SU-DHL-6 (cell line): ENCODE measurements at regions not wholly inside any gene's neighbourhood (a gene's known extent, or its start where the extent isn't known, plus 50 kb on each side); places are given as distances from the start of the nearest gene placed in this dataset.

Experiments
- H2AFZ ChIP-seq: fragments of 200-600 bp; sonication (generic); 2 replicates; pipeline ENCODE4 v1.6.1; 2014; ENCODE audit warnings: low read depth, mild to moderate bottlenecking, moderate library complexity, mixed read lengths, antibody characterized with exemption, low read length; ENCODE audit not compliant: severe bottlenecking
- H3F3A ChIP-seq: fragments of 200-600 bp; shearing (Covaris generic); 2 replicates; pipeline ENCODE4 v1.6.0; 2016; ENCODE audit warnings: antibody characterized with exemption, mild to moderate bottlenecking; ENCODE audit not compliant: insufficient read depth
- H3K27ac ChIP-seq: fragments of 200-600 bp; sonication (generic); 2 replicates; pipeline ENCODE4 v1.5.1; 2016; ENCODE audit warnings: low read depth, mild to moderate bottlenecking, low read length, moderate library complexity, mixed read lengths
- H3K27me3 ChIP-seq: fragments of 200-600 bp; sonication (generic), shearing (Covaris generic); 2 replicates; pipeline ENCODE4 v1.6.0; 2014; ENCODE audit warnings: mild to moderate bottlenecking, low read length
- H3K36me3 ChIP-seq: fragments of 200-600 bp; sonication (generic); 2 replicates; pipeline ENCODE4 v1.6.1; 2014; ENCODE audit warnings: mild to moderate bottlenecking, low read length, mixed read lengths
- H3K4me2 ChIP-seq: fragments of 300-600, 200-600 bp; shearing (Covaris generic), sonication (generic); 2 replicates; pipeline ENCODE4 v1.6.0; 2014; ENCODE audit warnings: low read length, low read depth, mild to moderate bottlenecking; ENCODE audit not compliant: poor library complexity, severe bottlenecking
- H3K4me3 ChIP-seq: fragments of 200-600 bp; sonication (generic); 2 replicates; pipeline ENCODE4 v1.5.1; 2014; ENCODE audit warnings: antibody characterized with exemption, low read length, mild to moderate bottlenecking, mixed read lengths; ENCODE audit not compliant: insufficient read depth, poor library complexity, severe bottlenecking
- H3K79me2 ChIP-seq: fragments of 200-600 bp; sonication (generic); 2 replicates; pipeline ENCODE4 v1.6.1; 2014; ENCODE audit warnings: mild to moderate bottlenecking, low read length, moderate library complexity; ENCODE audit not compliant: insufficient read depth
- H3K9ac ChIP-seq: fragments of 200-600 bp; sonication (generic); 2 replicates; pipeline ENCODE4 v1.7.0; 2014; ENCODE audit warnings: mild to moderate bottlenecking, low read length
- H3K9me2 ChIP-seq: fragments of 200-600 bp; sonication (generic); replicated peaks from 2 replicates; pipeline ENCODE4 v1.6.1; 2014; ENCODE audit warnings: low read length; ENCODE audit not compliant: insufficient read depth
- H3K9me3 ChIP-seq: fragments of 200-600 bp; sonication (generic); 2 replicates; pipeline ENCODE4 v1.6.1; 2014; ENCODE audit warnings: low read length, mixed read lengths; ENCODE audit not compliant: insufficient read depth
- H4K20me1 ChIP-seq: fragments of 200-600 bp; sonication (generic); 2 replicates; pipeline ENCODE4 v1.6.1; 2014; ENCODE audit warnings: low read depth, mild to moderate bottlenecking, antibody characterized with exemption, low read length, moderate library complexity, mixed read lengths
- CTCF ChIP-seq: fragments of 200-600 bp; sonication (generic); IDR thresholded peaks from one replicate; pipeline ENCODE4 v1.5.1; 2017; ENCODE audit warnings: antibody characterized with exemption, mild to moderate bottlenecking, low read length, moderate library complexity; ENCODE audit not compliant: insufficient read depth, poor library complexity, severe bottlenecking
- EZH2phosphoT487 ChIP-seq: fragments of 200-600 bp; sonication (generic), shearing (Covaris generic); conservative IDR thresholded peaks from 2 replicates; pipeline ENCODE4 v1.6.1; 2018; ENCODE audit warnings: mild to moderate bottlenecking, antibody characterized with exemption, low read length, moderate library complexity, mixed read lengths

- no peaks in the 10 kb centered on the region for H3F3A ChIP-seq
- H3K9me2 ChIP-seq, result no peaks in the 10 kb centered on the region
- H3K79me2 ChIP-seq, result no peaks in the 10 kb centered on the region
- no peaks in the 10 kb centered on the region for H4K20me1 ChIP-seq
- TF ChIP-seq EZH2phosphoT487, result no peak
- no peak for TF ChIP-seq CTCF
- no peak overlapping the region for H3K4me3 ChIP-seq
- H3K4me2 ChIP-seq, result peak overlapping the region; percentile 31
- no peaks in the 10 kb centered on the region for H3K9me3 ChIP-seq
- peak overlapping the region; percentile 11; the same call in 1 of the 2 replicates for H3K9ac ChIP-seq
- no peaks in the 10 kb centered on the region for H3K27me3 ChIP-seq
- H3K27ac ChIP-seq, result peak overlapping the region; percentile 17; the same call in 1 of the 2 replicates
- no peaks in the 10 kb centered on the region for H3K36me3 ChIP-seq
- H2AFZ ChIP-seq, result no peak overlapping the region
Observed at GRCh38 chr3:178480274-178480673, 56.0 kb upstream of the KCNMB2 start.

- H2AFZ ChIP-seq, result no peak overlapping the region
- H3K79me2 ChIP-seq, result no peaks in the 10 kb centered on the region
- H3K27ac ChIP-seq, result peak overlapping the region; percentile 17; the same call in 1 of the 2 replicates
- 0 out of 2 replicates have a peak overlapping the region, but pooled peaks have one; percentile 11 for H3K9ac ChIP-seq
- TF ChIP-seq EZH2phosphoT487 (no peak), CTCF (no peak)
- H3K27me3 ChIP-seq, result no peaks in the 10 kb centered on the region
- H3K36me3 ChIP-seq, result no peaks in the 10 kb centered on the region
- H4K20me1 ChIP-seq, result no peaks in the 10 kb centered on the region
- peak overlapping the region; percentile 31 for H3K4me2 ChIP-seq
- no peaks in the 10 kb centered on the region for H3K9me3 ChIP-seq
- H3K4me3 ChIP-seq, result no peak overlapping the region
- H3F3A ChIP-seq, result no peaks in the 10 kb centered on the region
- H3K9me2 ChIP-seq, result no peaks in the 10 kb centered on the region
Observed at GRCh38 chr3:178480795-178481194, 55.4 kb upstream of the KCNMB2 start.

GRCh38 chr3:178482981-178483380 lies 53.3 kb upstream of the KCNMB2 start:
- no peak overlapping the region for H2AFZ ChIP-seq
- H3K4me3 ChIP-seq, result no peak overlapping the region
- H3K79me2 ChIP-seq, result no peaks in the 10 kb centered on the region
- H3K9me3 ChIP-seq, result no peaks in the 10 kb centered on the region
- H4K20me1 ChIP-seq, result no peaks in the 10 kb centered on the region
- no peaks in the 10 kb centered on the region for H3K36me3 ChIP-seq
- H3F3A ChIP-seq, result no peaks in the 10 kb centered on the region
- H3K27ac ChIP-seq, result no peak overlapping the region
- no peak overlapping the region for H3K4me2 ChIP-seq
- no peak overlapping the region for H3K9ac ChIP-seq
- no peaks in the 10 kb centered on the region for H3K9me2 ChIP-seq
- no peaks in the 10 kb centered on the region for H3K27me3 ChIP-seq
- no peak for TF ChIP-seq EZH2phosphoT487
- no peak for TF ChIP-seq CTCF
